ENCODE measurements at regions not wholly inside any gene's neighbourhood (a gene's known extent, or its start where the extent isn't known, plus 50 kb on each side); places are given as distances from the start of the nearest gene placed in this dataset.
A peak's percentile ranks its signal among the peaks of the same experiment; 100 is the strongest.

- DNase-seq, result no peak
Measured at GRCh38 chr3:187955587-187955952, 198.4 kb upstream of the LPP start.

DNA sequence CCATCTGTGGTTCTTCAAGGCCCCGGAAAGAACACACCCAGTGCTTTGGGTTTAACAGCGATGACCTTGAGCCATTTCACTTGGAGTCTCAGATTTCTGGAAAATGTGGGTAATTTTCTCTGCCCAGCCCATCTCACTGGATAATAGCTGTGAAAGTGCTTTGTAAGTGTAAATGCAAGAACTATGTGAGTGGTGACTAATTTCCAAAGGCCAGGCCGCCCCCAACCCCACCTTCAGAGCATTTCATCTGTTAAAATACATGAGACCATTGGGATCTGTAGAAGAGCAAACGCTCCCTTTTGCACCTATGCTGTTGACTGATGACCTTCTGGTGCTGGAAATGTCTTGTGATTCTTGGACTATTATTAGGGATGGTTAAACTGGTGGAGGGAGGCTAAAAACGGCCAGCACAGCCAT lies 196.8 kb upstream of the LPP start:
- no peak for DNase-seq

DNA sequence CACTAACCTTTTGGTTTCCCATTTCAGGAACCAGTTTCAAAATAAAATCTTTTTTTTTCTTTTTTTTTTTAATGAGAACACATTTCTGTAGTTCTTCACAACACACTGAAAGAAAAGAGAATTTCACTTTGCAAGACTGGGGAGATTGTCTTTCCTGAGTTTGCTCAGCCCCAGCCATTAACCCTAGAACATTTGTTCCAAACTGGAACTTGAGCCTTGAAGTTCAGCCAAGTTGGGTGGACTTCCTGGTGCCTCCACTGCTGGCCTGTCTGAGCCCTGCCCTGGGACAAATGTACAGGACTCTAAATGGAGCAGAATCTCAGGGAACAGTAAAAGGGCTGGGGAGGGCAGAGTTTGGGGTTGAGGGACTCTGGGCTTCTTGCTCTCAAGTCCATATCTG lies 196.4 kb upstream of the LPP start:
- no peak for DNase-seq

- DNase-seq, result peak; percentile 57
Measured at GRCh38 chr3:187958432-187959003, 195.4 kb upstream of the LPP start.

DNA sequence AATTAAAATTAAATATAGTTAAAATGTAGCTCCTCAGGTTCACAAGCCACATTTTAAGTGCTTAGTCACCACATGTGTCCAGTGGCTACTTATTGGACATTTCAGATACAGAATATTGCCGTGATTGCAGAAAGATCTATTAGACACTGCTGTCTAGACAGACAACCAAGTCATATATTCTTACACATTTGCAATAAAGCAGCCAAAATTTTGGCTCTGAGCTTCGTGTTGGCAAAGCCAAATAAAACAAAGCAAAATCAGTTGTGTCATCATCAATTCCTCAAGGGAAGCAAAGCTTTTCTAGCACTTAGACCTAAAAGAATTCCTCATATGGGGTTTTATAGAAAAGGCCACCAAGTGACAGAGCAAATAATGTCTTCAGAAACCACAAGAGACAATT lies 193.1 kb upstream of the LPP start:
- no peak for DNase-seq

GRCh38 chr3:187961366-187961765 lies 192.6 kb upstream of the LPP start:
- DNase-seq, result no peak

- no peak for DNase-seq
Measured at GRCh38 chr3:187963003-187963676, 190.8 kb upstream of the LPP start.

DNA sequence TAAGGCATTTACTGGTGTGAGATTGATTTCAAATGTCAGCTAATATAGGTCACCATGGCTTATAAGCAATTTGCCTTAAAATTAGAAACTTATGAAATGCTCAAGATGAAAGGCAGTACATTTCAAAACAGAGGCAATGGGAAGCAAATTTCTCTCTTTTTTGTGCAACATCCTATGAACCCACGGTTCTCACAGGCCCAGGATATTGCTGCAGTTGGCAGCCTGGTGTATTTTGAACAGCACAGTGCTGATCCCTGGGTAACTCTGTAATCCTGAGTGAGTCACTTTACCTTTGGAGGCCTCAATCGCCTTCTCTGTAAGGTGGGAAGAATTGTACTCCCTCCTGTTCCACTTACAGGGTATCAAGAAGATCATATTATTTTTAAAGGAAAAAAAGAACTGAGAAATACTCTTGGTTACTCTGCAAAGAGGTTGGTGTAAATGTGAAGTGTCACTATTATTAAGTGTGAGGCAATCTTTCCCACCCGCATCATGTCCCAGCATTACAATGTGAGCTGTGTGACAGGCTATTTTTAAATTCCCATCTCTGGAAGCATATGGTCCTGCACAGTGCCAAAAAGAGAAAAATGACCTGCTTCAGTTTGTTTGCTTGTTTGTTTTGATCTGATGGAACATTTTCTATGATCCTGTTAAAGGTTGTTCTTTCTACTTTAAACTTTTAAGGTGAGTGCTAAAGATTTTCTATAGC lies 190.1 kb upstream of the LPP start:
- DNase-seq, result no peak

DNA sequence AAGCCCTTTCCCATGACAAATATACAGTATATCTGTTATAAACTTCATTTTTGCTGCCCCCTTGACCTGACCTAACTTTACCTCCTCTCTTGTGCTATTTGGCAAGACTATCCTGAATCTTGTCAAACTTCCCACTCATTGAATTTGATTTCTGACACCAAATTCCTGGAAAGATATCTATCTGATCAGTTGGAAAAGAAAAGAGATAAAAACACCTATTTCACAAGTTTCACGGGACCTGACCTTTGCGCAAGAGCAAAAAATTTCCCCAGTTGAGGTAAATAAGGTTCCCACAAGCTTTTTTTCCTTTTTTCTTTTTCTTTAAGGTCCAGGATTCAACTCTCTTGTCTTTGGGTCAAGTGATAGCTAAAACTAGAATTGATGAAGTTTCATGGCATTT lies 189.2 kb upstream of the LPP start:
- DNase-seq, result no peak

- no peak for DNase-seq
Measured at GRCh38 chr3:187966096-187966495, 187.9 kb upstream of the LPP start.

DNA sequence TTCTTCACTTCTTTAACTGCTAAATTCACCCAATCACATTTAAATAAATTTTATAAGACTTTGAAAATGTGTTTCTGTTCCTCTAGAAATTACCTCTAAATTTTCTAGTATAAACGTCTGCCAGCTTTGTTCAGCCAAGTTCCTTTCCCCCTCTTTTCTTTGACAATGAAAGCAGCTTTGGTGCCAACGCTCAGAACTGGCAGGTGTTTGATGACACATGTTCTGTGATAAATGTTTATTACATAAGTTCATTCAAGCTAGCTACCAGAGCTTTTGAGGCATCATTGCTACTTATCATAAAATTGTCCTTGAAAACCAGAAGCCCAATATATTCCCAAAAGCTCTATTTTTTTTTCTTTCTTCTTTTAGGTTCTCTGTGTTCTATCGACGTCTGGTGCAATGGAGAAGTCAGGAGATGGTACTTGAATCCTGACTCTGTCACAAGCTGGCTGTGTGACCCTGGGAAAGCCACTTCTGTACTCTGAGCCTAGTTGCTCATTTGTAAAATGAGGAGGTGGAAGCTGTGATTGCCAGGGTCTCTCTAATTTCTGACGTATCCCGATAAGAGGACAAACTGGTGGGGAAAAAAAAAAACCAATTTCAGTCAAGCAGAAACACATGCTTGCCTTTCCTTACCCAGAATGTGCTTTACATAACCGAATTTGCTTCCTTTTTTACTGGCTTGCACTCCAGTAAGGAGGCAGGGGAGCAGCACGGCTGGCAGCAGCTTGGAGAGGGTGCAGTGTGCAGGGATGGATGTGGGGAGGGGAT lies 187.1 kb upstream of the LPP start:
- DNase-seq, result no peak

DNA sequence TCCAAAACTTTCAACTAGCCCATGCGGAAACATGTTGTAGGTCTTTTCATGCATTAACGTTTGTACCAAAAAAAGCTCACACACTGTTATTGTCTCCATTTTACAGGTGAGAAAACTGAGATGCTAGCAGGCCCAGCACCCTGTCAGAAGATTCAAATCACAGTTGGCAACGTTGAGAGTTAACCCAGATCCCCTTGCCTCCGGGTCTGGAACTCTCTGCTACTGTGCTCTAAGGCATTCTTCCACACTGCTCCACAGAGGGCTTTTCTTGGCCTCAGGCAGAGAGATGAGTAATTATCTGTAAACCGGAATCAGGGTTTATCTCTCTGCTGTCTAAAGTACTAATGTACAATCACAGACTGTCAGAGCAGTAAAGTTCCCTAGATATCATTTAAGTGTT lies 186.0 kb upstream of the LPP start:
- DNase-seq, result no peak

DNA sequence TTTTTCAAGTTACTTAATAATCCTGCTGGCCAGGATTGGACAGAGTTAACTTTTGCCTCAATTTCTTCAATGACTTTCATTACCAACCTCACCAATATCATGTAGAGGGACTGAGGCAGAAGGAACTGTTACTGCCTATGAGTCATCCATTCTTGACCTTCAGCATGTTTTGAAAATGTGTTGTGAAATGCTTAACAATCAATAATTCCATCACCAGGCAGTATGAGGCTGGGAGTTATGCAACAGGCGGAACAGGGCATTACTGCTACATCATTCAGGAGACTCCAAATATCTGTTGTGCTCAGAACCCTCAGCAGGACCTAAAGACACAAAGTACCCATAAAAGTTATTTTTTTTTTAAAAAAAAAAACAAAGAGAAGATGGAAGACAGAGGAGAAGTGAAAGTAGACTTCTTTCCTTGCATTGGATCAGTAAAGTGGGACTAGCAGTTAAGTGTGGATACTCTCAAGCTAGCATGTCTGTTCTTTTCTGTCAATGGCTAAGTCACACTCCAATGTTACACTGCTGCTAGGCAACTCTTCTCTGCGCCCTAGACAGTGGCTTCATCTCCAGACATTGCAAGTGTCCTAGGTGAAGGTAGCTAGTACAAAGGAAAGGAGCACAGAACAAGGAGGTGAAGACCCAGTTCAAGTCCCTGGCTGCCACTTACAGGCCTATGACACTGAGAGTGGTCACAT lies 184.9 kb upstream of the LPP start:
- DNase-seq, result no peak

GRCh38 chr3:187969581-187969950 lies 184.4 kb upstream of the LPP start:
- DNase-seq, result no peak

- DNase-seq, result no peak
Measured at GRCh38 chr3:187970106-187970505, 183.9 kb upstream of the LPP start.

GRCh38 chr3:187971629-187972028 lies 182.3 kb upstream of the LPP start:
- no peak for DNase-seq

- DNase-seq, result no peak
Measured at GRCh38 chr3:187972454-187972853, 181.5 kb upstream of the LPP start.

DNA sequence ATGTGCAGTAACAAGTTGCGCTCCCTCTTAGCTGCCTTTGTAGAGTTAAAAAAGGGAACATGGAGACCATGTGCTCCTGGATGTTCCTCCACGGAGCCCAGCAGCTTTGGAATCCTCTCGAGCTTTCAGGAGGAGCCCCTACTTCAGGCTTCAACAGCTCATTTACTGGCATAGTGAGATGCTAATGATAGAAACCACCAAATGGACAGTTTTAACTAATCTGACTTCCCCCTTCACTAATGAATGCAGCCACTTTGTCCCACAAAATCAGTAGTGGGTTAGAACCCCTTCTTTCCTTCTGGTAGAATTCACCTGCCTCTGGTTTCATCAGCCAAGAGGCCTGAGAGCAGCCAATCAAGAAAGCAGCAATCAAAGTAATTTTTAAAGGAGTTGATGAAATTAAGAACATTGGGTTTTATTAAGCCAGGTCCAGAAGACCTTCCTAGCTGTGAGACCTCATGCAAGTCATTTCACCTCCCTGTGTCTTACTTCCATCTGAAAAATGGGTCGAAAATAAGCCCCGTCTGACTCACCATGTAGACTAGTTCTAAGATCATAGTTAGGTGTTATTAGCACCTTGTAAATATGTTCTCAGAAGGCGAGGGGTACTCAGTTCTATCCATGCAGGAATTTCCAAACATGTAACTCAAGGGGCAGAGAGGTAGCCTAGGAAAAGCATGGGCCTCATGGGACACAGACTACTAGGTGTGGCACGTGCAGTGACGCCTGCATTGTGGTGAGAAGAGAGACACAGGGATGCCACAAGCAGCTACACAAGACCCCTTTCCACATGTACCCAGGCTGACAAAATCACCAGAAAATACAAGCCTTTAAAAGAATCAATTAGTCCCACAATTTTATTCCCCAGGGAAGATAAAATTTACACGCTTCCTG lies 179.7 kb upstream of the LPP start:
- DNase-seq, result peak; percentile 28

DNA sequence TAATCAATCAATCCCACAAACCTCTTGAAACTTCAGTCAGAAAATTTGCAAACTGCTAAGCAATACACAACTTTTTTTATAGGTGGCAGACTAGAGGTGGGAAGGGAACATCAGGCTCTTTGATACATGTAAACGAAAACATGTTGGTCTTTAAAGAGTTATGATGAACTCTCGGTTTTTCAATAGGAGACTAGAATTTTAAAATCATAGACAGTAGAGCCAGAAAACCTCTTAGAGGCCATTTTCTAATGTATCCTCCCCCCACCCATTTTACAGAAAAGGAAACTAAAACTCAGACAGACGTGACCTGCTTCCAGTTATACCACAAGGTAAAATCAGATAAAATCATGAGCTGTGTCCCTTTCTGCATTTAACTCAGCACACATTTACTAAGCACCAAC lies 179.1 kb upstream of the LPP start:
- no peak for DNase-seq

- DNase-seq, result no peak
Measured at GRCh38 chr3:187975561-187976364, 178.2 kb upstream of the LPP start.

GRCh38 chr3:187976365-187976900 lies 177.5 kb upstream of the LPP start:
- DNase-seq, result no peak
